GM19035 (cell line): ENCODE measurements at regions not wholly inside any gene's neighbourhood (a gene's known extent, or its start where the extent isn't known, plus 50 kb on each side); places are given as distances from the start of the nearest gene placed in this dataset.

Experiments
- ATAC-seq: cut with Tn5 transposase; IDR thresholded peaks from one replicate; pipeline ENCODE4 v1.9.1; 2021; ENCODE audit not compliant: unreplicated experiment

DNA sequence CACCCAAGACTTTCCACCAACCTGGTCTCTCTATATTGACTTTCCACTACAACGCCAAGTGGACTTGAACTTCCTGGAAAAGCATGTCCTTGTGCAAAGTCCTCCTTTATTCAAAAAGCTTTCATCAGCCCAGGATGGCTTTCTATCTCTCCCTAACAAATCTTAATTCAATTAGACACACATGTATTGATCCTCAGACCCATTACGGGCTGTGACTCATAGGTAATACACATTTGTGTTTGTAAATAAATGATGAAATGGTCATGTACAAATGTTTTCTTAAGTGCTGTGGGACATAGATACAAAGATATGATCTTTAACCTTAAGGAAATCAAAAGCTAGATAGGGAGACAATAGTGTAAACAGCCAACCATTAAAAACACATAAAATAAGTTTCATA lies 1189.7 kb downstream of the EFNB2 start:
- no peak for ATAC-seq

DNA sequence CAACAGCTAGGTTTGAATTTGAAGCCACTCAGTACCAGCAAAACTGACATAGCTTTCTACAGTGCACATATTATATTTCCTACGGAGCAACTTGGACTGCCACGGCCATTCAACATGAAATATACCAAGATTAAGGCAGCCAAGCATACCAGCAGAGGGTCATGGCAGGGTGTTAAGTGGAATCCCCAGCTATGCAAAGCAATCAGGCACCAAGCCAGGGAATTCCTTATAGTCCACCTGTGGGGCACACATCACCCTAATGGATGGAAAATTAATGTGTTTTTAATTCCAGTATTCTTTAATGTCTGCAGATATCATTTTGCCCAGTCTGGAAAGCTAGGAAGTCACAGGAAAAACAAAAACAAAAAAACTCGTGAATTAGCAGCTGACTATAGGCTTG lies 1190.3 kb downstream of the EFNB2 start:
- ATAC-seq = no peak

DNA sequence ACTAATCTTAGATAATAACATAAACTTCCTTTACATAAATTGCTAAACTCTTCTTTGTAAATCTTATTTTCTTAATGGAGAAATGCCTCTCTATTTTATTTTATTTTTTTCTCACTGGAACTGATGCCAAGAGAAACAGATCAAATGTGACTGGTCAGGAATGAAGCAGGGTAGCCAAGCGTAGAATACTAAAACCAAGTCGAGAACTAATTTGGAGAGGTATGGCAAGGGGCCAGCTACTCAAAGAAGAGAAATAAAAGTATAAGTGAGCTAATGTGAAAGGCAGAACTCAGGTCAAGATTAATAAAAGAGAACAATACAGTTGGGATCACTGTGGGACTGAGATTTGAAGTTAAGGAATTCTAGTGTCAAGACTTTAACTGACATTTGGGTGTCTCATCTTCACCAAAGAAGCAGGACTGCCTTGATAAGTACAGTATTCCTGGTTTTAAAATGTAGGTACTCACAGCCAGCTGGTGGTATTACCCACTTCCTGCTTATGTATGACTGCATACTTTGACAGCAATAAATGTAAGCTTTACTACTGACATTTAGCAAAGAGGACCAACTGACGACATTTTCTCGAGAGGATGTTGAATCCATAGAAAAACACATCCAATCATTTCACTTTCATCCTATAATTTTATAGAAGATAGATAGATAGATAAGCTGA lies 1192.2 kb downstream of the EFNB2 start:
- ATAC-seq = no peak

- no peak for ATAC-seq
Observed at GRCh38 chr13:105342281-105342820, 1193.1 kb downstream of the EFNB2 start.

DNA sequence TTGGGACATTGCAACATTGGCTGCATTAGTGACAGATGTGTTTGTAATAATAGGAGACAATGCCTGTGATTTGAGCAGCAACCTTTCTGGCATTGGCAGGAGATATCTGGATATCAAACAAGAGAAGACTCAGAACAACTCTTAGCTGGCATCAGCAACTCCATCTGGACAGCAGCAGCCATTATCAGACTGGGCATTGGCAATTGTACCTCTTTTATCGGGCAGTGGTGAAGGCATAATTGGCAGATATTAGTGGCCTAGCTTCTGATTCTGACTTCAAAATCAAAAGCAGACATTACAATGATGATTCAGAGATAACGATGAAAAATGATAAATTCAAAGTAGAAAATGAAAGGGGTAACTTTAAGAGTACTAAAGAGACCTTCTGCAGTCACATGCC lies 1193.7 kb downstream of the EFNB2 start:
- no peak for ATAC-seq

DNA sequence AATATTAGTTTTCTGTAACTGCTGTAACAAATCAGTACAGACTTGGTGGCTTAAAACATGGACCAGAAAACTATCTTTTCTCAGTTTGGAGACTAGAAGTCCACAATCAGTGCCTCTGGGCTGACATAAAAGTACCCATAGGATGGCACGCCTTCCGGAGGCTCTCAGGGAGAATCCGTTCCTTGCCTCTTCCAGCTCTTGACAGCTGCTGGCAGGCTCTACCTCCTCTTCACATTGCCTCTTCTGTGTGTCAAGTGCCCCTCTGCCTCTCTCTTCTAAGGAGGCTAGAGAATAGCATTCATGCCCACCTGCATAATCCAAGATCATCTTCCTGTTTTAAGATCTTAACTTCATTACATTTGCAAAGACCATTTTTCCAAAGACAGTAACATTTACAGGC lies 1194.2 kb downstream of the EFNB2 start:
- ATAC-seq = no peak

DNA sequence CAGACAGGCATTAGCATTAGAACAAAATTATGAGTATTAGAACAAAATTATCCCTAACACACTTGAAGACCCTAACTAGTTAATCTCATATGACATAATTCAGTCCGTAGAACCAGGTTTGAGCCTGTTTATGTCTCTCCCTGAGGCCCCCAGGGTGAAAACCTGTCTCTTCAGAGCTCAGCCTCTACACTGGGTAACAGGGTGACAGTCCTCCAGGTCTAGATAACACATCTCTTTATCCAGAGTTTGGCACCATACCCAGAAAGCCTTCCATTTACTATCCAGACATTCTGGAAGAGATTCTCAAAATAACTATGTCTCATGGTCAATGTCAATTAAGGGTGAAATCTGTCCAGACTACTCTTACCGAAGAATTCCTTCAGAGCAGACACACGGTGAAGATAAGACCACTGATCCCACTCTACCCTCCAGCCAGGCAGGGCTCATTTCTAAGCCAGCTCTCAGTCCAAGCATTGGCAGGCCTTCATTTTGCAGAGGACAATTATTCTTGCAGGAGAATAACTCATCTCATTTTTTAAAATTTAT lies 1195.3 kb downstream of the EFNB2 start:
- no peak for ATAC-seq

GRCh38 chr13:105338773-105339172 lies 1196.7 kb downstream of the EFNB2 start:
- ATAC-seq = no peak

GRCh38 chr13:105338006-105338405 lies 1197.5 kb downstream of the EFNB2 start:
- ATAC-seq = no peak

- no peak for ATAC-seq
Observed at GRCh38 chr13:105336706-105337576, 1198.5 kb downstream of the EFNB2 start.

GRCh38 chr13:105334211-105334610 lies 1201.3 kb downstream of the EFNB2 start:
- no peak for ATAC-seq

DNA sequence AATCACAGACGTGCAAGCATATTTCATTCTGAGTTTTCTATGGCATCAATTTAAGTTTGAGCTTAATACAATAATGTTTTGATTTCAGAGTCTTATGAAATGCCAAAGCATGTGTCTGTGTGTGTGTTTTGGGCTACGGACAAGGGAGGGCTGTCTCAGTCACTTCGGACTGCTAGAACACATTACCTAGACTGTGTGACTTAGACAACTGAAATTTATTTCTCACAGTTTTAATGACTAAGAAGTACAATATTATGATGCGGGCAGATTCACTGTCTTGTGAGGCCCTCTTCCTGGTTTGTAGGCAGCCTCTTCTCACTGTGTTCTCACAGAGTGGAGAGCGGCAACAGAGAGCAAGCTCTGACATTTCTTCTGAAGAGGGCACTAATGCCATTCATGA lies 1202.0 kb downstream of the EFNB2 start:
- ATAC-seq = no peak

DNA sequence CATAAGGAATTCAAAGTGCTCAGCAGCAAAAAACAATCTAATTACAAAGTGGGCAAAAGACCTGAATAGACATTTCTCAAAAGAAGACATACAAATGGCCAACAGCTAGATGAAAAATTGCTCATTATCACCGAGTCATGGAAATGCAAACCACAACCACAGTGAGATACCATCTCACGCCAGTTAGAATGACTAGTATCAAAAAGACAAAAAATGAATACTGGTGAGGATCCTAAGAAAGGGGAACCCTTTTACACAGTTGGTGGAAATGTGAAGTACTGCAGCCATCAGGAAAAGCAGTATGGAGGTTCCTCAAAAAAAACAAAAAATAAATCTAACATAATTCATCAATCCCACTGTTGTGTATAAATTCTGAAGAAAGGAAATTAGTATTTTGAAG lies 1206.1 kb downstream of the EFNB2 start:
- ATAC-seq = no peak

DNA sequence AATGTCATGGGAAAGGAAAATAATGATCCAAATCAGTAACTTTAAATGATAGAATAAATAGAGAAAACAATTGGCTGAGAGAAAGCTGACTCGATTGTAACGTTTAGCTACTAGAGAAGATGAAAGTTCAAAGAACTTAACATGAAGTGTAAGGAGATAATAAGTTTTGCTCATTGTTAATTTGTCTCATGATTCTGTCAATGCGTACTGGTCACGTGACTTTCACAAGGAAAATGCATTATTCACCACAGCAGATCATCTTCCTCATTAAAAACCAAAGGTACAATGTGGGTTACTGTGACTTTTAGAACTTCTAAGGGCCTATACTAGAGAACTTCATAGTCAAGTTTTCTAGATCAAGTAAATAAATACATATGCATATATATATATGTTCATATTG lies 1207.2 kb downstream of the EFNB2 start:
- ATAC-seq = no peak

DNA sequence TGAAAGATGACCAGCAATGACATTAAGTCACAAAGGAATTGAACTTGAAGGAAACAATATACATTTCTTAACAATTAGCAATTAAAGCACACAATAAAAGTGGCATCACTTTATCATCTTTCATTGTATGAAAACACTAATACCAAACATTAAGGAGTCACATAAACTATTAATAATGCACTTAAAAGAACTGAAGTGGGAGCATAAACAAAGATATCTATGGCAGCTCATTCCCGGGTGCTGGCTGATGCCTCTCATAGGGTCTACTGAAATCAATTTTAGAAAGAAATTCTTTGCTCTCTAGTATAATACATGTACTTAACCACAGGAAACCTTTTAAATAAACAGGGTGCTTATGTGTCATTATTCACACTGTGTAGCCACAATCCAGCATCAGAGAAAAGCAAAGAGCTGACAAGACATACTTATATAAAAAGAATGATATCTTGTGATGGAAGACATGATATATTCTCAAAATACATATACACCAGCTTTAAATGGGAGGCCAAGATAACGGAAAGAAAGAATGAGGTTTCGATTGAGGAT lies 1207.8 kb downstream of the EFNB2 start:
- ATAC-seq = no peak

DNA sequence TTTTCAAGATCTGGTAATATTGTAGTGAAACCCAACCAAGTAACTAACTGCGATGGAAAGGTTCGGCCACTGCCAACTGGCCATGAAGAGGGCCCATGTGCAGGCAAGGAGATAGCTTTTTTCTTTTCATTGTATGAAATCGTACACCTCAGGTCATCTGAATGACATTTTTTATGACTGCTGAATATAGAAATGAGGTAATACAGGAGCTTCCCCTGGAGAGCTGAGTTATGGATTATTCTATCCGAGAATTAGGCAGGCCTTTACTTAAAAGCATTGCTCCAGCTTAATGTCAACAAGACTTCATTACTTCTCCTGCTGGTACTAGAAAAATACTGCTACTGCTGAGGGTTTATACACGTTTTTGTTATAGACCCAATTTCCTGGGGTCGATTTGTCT lies 1215.6 kb downstream of the EFNB2 start:
- ATAC-seq = no peak

GRCh38 chr13:105316731-105317130 lies 1218.7 kb downstream of the EFNB2 start:
- no peak for ATAC-seq

DNA sequence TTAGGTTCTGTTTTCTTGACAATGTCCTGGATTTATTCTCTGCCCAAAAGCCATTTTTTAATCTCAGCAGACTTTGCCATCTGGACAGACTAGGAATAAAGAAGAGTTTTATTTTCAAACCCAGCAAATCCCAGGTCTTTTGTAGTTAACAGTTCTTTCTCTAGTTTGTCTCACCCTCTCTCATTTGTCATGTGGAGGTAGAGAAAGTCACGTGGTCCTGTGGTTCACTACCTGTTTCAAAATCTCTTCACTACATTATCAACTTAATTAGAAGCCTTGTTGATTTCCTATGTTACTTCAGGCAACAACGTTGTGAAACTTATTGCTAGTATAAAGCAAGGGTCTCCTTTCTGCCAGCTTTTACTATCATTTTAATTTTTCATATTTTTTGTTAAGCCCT lies 1222.6 kb downstream of the EFNB2 start:
- ATAC-seq = no peak

DNA sequence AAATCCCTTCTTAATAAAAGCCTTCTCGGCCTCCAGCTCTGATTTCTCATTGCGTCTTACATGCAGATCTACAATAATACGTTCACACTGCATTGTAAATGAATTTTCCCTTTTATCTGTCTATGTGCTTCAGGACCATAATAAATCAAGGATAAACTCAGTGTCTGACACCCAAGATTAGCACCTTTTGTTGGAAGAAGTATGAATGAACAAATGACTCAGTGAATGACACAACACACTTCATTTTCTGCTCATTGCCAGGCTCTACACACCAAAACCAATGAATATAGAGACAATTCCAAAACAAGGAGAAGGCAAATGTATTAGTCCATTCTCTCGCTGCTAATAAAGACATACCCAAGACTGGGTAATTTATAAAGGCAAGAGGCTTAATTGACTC lies 1224.4 kb downstream of the EFNB2 start:
- no peak for ATAC-seq

DNA sequence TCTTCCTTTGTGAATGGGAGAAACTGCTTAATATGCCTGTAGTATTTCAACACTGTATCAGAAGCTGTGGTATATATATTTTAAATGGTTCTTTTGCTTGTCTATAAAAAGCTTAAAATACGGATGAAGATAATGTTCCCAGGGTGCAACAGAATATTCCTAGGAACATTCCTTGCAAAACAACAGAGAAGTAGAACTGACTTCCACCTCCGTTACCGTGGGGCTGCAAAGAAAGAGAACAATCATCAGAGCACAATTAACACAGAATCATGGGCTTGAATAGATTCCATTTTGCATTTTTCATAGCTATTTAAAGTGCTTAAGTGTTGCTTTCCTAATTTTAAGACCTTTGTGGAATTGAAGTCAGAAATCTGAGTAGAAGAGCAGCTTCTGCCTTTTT lies 1227.7 kb downstream of the EFNB2 start:
- no peak for ATAC-seq

- ATAC-seq = no peak
Observed at GRCh38 chr13:105297839-105298238, 1237.6 kb downstream of the EFNB2 start.

- no peak for ATAC-seq
Observed at GRCh38 chr13:105291987-105292386, 1243.5 kb downstream of the EFNB2 start.
